B cell (primary cell): ENCODE measurements at regions not wholly inside any gene's neighbourhood (a gene's known extent, or its start where the extent isn't known, plus 50 kb on each side); places are given as distances from the start of the nearest gene placed in this dataset.

ENCODE experiments used
- ATAC-seq: fragments of 200-7000 bp; cut with Tn5 transposase; one replicate; pipeline ENCODE4 v1.10.0; 2021; ENCODE audit warnings: low read depth, mild to moderate bottlenecking, moderate number of reproducible peaks, moderate library complexity
- CTCF ChIA-PET: fragments of 350-600 bp; sonication (Branson Sonifier 250); formaldehyde crosslinking; loops from one replicate; lab custom pipeline; 2021; ENCODE audit warnings: antibody characterized with exemption, inconsistent platforms; lab: Charles Lee
- POLR2A ChIA-PET: fragments of 350-600 bp; sonication (Branson Sonifier 250); formaldehyde crosslinking; loops from one replicate; lab custom pipeline; 2021; ENCODE audit warnings: antibody characterized with exemption; lab: Charles Lee
- DNase-seq: peaks from one replicate; pipeline ENCODE4 v3.0.0; 2013
- H2AFZ ChIP-seq: 2 replicates; pipeline ENCODE4 v1.6.1; 2012; ENCODE audit warnings: mild to moderate bottlenecking, low read depth, low read length; ENCODE audit not compliant: insufficient read depth, poor library complexity, severe bottlenecking
- H3K27ac ChIP-seq, 2 donors: 1 replicate in 1 of 2; 2 replicates in 1 of 2; pipeline ENCODE4 v1.5.1; 2012 to 2013; ENCODE audit warnings: low read length in 2 of 2, mild to moderate bottlenecking in 2 of 2, moderate library complexity in 1 of 2
- H3K27me3 ChIP-seq, 4 experiments: fragments of 200-600 bp in 1 of 4; sonication (generic) in 1 of 4; replicated peaks in 1 of 4; 1 replicate in 2 of 4; 2 replicates in 2 of 4; pipeline versions ENCODE4 v1.6.1 to v1.7.0; 2013 to 2016; ENCODE audit warnings: low read length in 3 of 4, mild to moderate bottlenecking in 2 of 4, mixed read lengths in 1 of 4, moderate library complexity in 1 of 4; ENCODE audit not compliant: insufficient read depth in 4 of 4, control insufficient read depth in 3 of 4; ENCODE audit errors: control extremely low read depth in 1 of 4
- H3K36me3 ChIP-seq, 2 experiments: replicated peaks in 1 of 2; 1 replicate in 1 of 2; 2 replicates in 1 of 2; pipeline versions ENCODE4 v1.6.1 to v1.7.1; 2013; ENCODE audit warnings: low read length in 1 of 2; ENCODE audit not compliant: insufficient read depth in 2 of 2, control insufficient read depth in 1 of 2; ENCODE audit errors: control extremely low read depth in 1 of 2, extremely low read depth in 1 of 2
- H3K4me1 ChIP-seq, 2 donors: fragments of 200-600 bp in 1 of 2; sonication (generic) in 1 of 2; 1 replicate in 1 of 2; 2 replicates in 1 of 2; pipeline versions ENCODE4 v1.5.1 to v1.6.1; 2013 to 2017; ENCODE audit warnings: low read length in 2 of 2; ENCODE audit not compliant: control insufficient read depth in 2 of 2, insufficient read depth in 2 of 2
- H3K4me2 ChIP-seq: replicated peaks from 2 replicates; pipeline ENCODE3; 2012; ENCODE audit warnings: mild to moderate bottlenecking, low read depth, low read length; ENCODE audit not compliant: poor library complexity, severe bottlenecking
- H3K4me3 ChIP-seq, 5 experiments: fragments of 200-600 bp in 1 of 5; sonication (generic) in 1 of 5; 1 replicate in 3 of 5; 2 replicates in 2 of 5; pipeline versions ENCODE4 v1.5.1 to v1.7.0; 2011 to 2016; ENCODE audit warnings: low read length in 4 of 5, mild to moderate bottlenecking in 4 of 5, low read depth in 2 of 5, control low read depth in 1 of 5, moderate library complexity in 1 of 5; ENCODE audit not compliant: insufficient read depth in 1 of 5; ENCODE audit errors: control extremely low read depth in 1 of 5, extremely low read depth in 1 of 5
- H3K79me2 ChIP-seq: fragments of 200-600 bp; sonication (generic); one replicate; pipeline ENCODE4 v1.6.0; 2016; ENCODE audit warnings: low read length; ENCODE audit not compliant: control insufficient read depth, insufficient read depth
- H3K9ac ChIP-seq: fragments of 200-600 bp; sonication (generic); 2 replicates; pipeline ENCODE4 v1.6.1; 2017; ENCODE audit warnings: mild to moderate bottlenecking, low read length, moderate library complexity
- H3K9me3 ChIP-seq, 3 donors: one replicate each; pipeline versions ENCODE4 v1.6.1 to v1.7.1; 2013; ENCODE audit warnings: low read length in 2 of 3; ENCODE audit not compliant: control insufficient read depth in 2 of 3, insufficient read depth in 1 of 3; ENCODE audit errors: control extremely low read depth in 1 of 3
- H4K20me1 ChIP-seq: 2 replicates; pipeline ENCODE4 v1.6.0; 2012; ENCODE audit warnings: mild to moderate bottlenecking, low read length; ENCODE audit not compliant: insufficient read depth, control insufficient read depth, poor library complexity, severe bottlenecking
- H3K27ac Mint-ChIP-seq: one replicate; pipeline ENCODE4 v1.8.0; 2021; ENCODE audit warnings: mixed read lengths
- H3K27me3 Mint-ChIP-seq: one replicate; pipeline ENCODE4 v1.8.0; 2021; ENCODE audit warnings: mixed read lengths
- H3K4me1 Mint-ChIP-seq: one replicate; pipeline ENCODE4 v1.8.0; 2021; ENCODE audit warnings: mixed read lengths
- H3K4me3 Mint-ChIP-seq: one replicate; pipeline ENCODE4 v1.8.0; 2021; ENCODE audit warnings: mixed read lengths
- H3K9me3 Mint-ChIP-seq: one replicate; pipeline ENCODE4 v1.8.0; 2022; ENCODE audit warnings: mixed read lengths; ENCODE audit not compliant: insufficient read depth
- CTCF ChIP-seq: fragments of 200-600 bp; IDR thresholded peaks from one replicate; pipeline ENCODE4 v1.8.0; 2022; ENCODE audit warnings: antibody characterized with exemption, mild to moderate bottlenecking
- EZH2 ChIP-seq: IDR thresholded peaks from 2 replicates; pipeline ENCODE4 v1.6.1; 2012; ENCODE audit warnings: borderline replicate concordance, low read depth, mild to moderate bottlenecking, moderate library complexity, low read length; ENCODE audit not compliant: insufficient read depth, poor library complexity, severe bottlenecking
- WGBS: methylation state at CpG from one replicate; pipeline ENCODE4 v1.1.5; 2013; ENCODE audit warnings: missing lambda C conversion rate; ENCODE audit not compliant: insufficient coverage; 5-methylcytosine and 5-hydroxymethylcytosine counted together
- intact Hi-C: fragments of 100-400 bp; cut with micrococcal nuclease; formaldehyde crosslinking; loops from one replicate; pipeline ENCODE4 v1.10.0; 2022

- intact Hi-C loops: no loop called here
- Histone ChIP-seq H2AFZ (no peak overlapping the region), H3K27me3 (no peaks in the 10 kb centered on the region), H3K4me2 (no peak overlapping the region), H3K9me3 (peaks cover 0 to 1% (median 0%) of the 10 kb centered on the region in 3 donors), H3K9ac (no peak overlapping the region), H3K27ac (no peak overlapping the region), H4K20me1 (no peaks in the 10 kb centered on the region), H3K4me3 (no peak overlapping the region), H3K36me3 (no peaks in the 10 kb centered on the region), H3K79me2 (no peaks in the 10 kb centered on the region), H3K4me1 (peaks cover 22 to 23% of the 10 kb centered on the region in 2 donors)
- no peak for TF ChIP-seq CTCF
- TF ChIP-seq EZH2: no peak
- DNase-seq (no peak), ATAC-seq (no peak)
- ChIA-PET CTCF (no interaction called here), POLR2A (no interaction called here)
- peaks cover 26% of the 10 kb centered on the region for H3K4me1 Mint-ChIP-seq
- no peak overlapping the region for H3K4me3 Mint-ChIP-seq
- H3K27me3 Mint-ChIP-seq: no peaks in the 10 kb centered on the region
- no peaks in the 10 kb centered on the region for H3K9me3 Mint-ChIP-seq
- H3K27ac Mint-ChIP-seq: no peak overlapping the region
- WGBS: 83% methylated on average over 1 of the region's 3 CpGs
These were observed 476.8 kb downstream of the COG6 start for GRCh38 chr13:40132249-40132648.

GRCh38 chr13:40136896-40137295 is 481.4 kb downstream of the COG6 start:
- H3K9me3 Mint-ChIP-seq: no peaks in the 10 kb centered on the region
- 100% methylated on average over 1 of the region's 2 CpGs for WGBS
- Histone ChIP-seq H3K27ac (no peak overlapping the region), H3K27me3 (no peaks in the 10 kb centered on the region), H3K9me3 (peaks cover 0 to 4% (median 0%) of the 10 kb centered on the region in 3 donors), H3K4me1 (no peaks in the 10 kb centered on the region), H3K36me3 (no peaks in the 10 kb centered on the region), H2AFZ (no peak overlapping the region), H4K20me1 (no peaks in the 10 kb centered on the region), H3K4me3 (no peak overlapping the region), H3K4me2 (no peak overlapping the region), H3K79me2 (no peaks in the 10 kb centered on the region), H3K9ac (no peak overlapping the region)
- no peak overlapping the region for H3K4me3 Mint-ChIP-seq
- no peaks in the 10 kb centered on the region for H3K4me1 Mint-ChIP-seq
- TF ChIP-seq EZH2 (no peak), CTCF (no peak)
- DNase-seq: no peak
- intact Hi-C loops: no loop called here
- peaks cover 8% of the 10 kb centered on the region for H3K27me3 Mint-ChIP-seq
- ChIA-PET CTCF (interaction anchor here (0.9 kb wide), 1 partner anchor 17 kb away, joined by 3 read pairs; no protein-coding TSS in a partner anchor), POLR2A (no interaction called here)
- no peak overlapping the region for H3K27ac Mint-ChIP-seq
- ATAC-seq: no peak
